Prostate gland (tissue), 2 donors: ENCODE measurements at regions not wholly inside any gene's neighbourhood (a gene's known extent, or its start where the extent isn't known, plus 50 kb on each side); places are given as distances from the start of the nearest gene placed in this dataset.

Source experiments
- POLR2A ChIP-seq: fragments of 450-650 bp; IDR thresholded peaks from one replicate; pipeline ENCODE4 v1.6.1; 2016; ENCODE audit warnings: antibody characterized with exemption, mild to moderate bottlenecking
- TF ChIP-seq, protein P1 (sequence below), 4 experiments: fragments of 200-600 bp in 2 of 4; fragments of 450-650 bp in 2 of 4; sonication (generic) in 2 of 4; IDR thresholded peaks; 1 replicate in 3 of 4; 2 replicates in 1 of 4; pipeline ENCODE4 v1.5.1; 2016 to 2019; ENCODE audit warnings: antibody characterized with exemption in 4 of 4, mild to moderate bottlenecking in 2 of 4, moderate library complexity in 2 of 4

- TF ChIP-seq, protein P1, sequence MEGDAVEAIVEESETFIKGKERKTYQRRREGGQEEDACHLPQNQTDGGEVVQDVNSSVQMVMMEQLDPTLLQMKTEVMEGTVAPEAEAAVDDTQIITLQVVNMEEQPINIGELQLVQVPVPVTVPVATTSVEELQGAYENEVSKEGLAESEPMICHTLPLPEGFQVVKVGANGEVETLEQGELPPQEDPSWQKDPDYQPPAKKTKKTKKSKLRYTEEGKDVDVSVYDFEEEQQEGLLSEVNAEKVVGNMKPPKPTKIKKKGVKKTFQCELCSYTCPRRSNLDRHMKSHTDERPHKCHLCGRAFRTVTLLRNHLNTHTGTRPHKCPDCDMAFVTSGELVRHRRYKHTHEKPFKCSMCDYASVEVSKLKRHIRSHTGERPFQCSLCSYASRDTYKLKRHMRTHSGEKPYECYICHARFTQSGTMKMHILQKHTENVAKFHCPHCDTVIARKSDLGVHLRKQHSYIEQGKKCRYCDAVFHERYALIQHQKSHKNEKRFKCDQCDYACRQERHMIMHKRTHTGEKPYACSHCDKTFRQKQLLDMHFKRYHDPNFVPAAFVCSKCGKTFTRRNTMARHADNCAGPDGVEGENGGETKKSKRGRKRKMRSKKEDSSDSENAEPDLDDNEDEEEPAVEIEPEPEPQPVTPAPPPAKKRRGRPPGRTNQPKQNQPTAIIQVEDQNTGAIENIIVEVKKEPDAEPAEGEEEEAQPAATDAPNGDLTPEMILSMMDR (IDR thresholded peaks at IDR 0.05) = no peak
- no peak for TF ChIP-seq POLR2A
These were observed 176.4 kb downstream of the LY86 start for GRCh38 chr6:6764764-6765434.
